Large intestine (tissue), 3 donors: ENCODE measurements at regions not wholly inside any gene's neighbourhood (a gene's known extent, or its start where the extent isn't known, plus 50 kb on each side); places are given as distances from the start of the nearest gene placed in this dataset.

Source experiments
- DNase-seq, 2 donors: peaks; one replicate each; pipeline versions ENCODE4 v3.0.0 to v3.0.0-alpha.2; 2013
- H3K27ac ChIP-seq: one replicate; pipeline ENCODE4 v1.5.1; 2013; ENCODE audit warnings: low read length
- H3K27me3 ChIP-seq: 2 replicates; pipeline ENCODE4 v1.6.1; 2013; ENCODE audit warnings: low read length; ENCODE audit not compliant: control insufficient read depth, insufficient read depth
- H3K36me3 ChIP-seq: 2 replicates; pipeline ENCODE4 v1.6.1; 2013; ENCODE audit warnings: low read length; ENCODE audit not compliant: control insufficient read depth, insufficient read depth
- H3K4me1 ChIP-seq: one replicate; pipeline ENCODE4 v1.6.1; 2013; ENCODE audit warnings: low read length; ENCODE audit not compliant: control insufficient read depth, insufficient read depth
- H3K4me3 ChIP-seq: one replicate; pipeline ENCODE4 v1.5.1; 2013; ENCODE audit warnings: low read length
- H3K9me3 ChIP-seq: one replicate; pipeline ENCODE4 v1.6.1; 2013; ENCODE audit warnings: mild to moderate bottlenecking, low read depth, low read length, moderate library complexity; ENCODE audit not compliant: control insufficient read depth
- WGBS: methylation state at CpG from one replicate; pipeline ENCODE4 v1.1.5; 2013; ENCODE audit warnings: low lambda C conversion rate; ENCODE audit not compliant: insufficient coverage; 5-methylcytosine and 5-hydroxymethylcytosine counted together

GRCh38 chr1:212211371-212211770, 73.8 kb upstream of the PPP2R5A start:
- H3K4me3 ChIP-seq = no peak overlapping the region
- DNase-seq = no peak
- H3K4me1 ChIP-seq = peaks cover 16% of the 10 kb centered on the region
- no peak overlapping the region for H3K27ac ChIP-seq
- WGBS = no CpG with 5 or more reads among the region's 4 CpGs
- H3K9me3 ChIP-seq = no peaks in the 10 kb centered on the region
- no peaks in the 10 kb centered on the region for H3K27me3 ChIP-seq
- no peaks in the 10 kb centered on the region for H3K36me3 ChIP-seq

DNA sequence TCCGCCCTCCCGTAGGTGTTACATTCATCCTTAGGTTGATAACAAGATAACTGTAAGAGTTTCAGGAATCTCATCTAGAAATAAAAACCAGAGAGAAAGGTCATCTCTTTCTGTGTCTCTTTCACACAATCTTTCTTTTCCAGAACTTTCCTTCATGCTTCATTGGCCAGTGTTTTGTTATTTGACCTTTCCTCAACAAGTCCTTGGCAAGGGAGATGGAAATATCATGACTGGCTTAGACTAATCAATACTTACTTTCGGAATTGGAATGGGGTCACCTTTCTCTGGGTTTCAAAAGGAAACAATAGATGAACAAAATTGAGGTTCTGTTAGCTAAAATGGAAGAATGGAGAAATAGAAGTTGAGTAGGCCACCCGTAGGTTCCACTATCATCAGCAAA, 72.9 kb upstream of the PPP2R5A start:
- H3K36me3 ChIP-seq = no peaks in the 10 kb centered on the region
- 100% methylated on average over 1 of the region's 4 CpGs for WGBS
- H3K4me3 ChIP-seq = no peak overlapping the region
- no peaks in the 10 kb centered on the region for H3K9me3 ChIP-seq
- H3K27me3 ChIP-seq = no peaks in the 10 kb centered on the region
- DNase-seq = no peak
- peaks cover 16% of the 10 kb centered on the region for H3K4me1 ChIP-seq
- no peak overlapping the region for H3K27ac ChIP-seq

DNA sequence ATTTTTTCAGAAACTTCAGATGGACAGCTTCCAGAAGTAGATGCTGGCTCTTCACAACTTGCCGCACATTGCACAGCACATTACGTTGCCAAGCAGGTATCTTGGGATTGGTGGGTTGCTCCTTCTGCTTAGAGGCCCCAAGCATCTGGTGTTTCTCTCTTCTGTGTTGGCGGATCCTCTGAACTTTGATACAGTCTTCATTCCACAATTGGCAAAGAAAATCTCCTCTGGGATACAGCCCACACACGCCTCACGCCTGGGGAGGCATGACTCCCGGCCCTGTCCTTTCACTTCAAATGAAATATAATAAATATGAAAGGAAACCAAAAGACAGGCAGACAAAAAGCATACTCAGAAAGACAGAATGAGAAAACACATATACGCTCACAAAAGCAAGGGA, 72.3 kb upstream of the PPP2R5A start:
- H3K9me3 ChIP-seq = no peaks in the 10 kb centered on the region
- no peaks in the 10 kb centered on the region for H3K36me3 ChIP-seq
- no peak for DNase-seq
- H3K4me1 ChIP-seq = peaks cover 16% of the 10 kb centered on the region
- 40% methylated on average over 1 of the region's 7 CpGs for WGBS
- H3K27ac ChIP-seq = no peak overlapping the region
- H3K4me3 ChIP-seq = no peak overlapping the region
- H3K27me3 ChIP-seq = no peaks in the 10 kb centered on the region

DNA sequence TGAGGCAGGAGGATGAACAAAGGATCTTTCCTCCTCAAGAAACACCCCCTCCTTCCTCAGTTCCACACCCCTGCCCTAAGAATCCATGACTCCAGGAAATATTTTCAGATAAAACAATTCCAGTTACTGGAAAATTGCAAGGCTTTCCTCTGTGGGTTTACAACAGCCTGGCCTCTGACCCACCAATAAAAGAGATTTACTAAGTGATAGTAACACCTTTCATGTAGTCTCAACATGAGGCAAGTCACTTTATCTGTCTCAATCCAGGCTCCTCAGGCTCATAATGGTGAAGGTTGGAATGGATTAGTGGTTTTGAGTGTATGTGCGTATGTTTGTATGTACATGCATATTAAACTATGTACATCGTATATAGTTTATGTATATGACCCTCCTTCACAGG, 71.4 kb upstream of the PPP2R5A start:
- WGBS = no CpG with 5 or more reads among the region's 2 CpGs
- H3K36me3 ChIP-seq = no peaks in the 10 kb centered on the region
- peak overlapping the region; percentile 56 for H3K27ac ChIP-seq
- H3K27me3 ChIP-seq = no peaks in the 10 kb centered on the region
- peaks cover 16% of the 10 kb centered on the region for H3K4me1 ChIP-seq
- peak; percentile 67 to 87 for DNase-seq
- no peaks in the 10 kb centered on the region for H3K9me3 ChIP-seq
- no peak overlapping the region for H3K4me3 ChIP-seq

GRCh38 chr1:212214325-212214724, 70.9 kb upstream of the PPP2R5A start:
- Histone ChIP-seq H3K4me3 (no peak overlapping the region), H3K36me3 (no peaks in the 10 kb centered on the region), H3K9me3 (no peaks in the 10 kb centered on the region), H3K27me3 (no peaks in the 10 kb centered on the region), H3K4me1 (peaks cover 16% of the 10 kb centered on the region), H3K27ac (peak overlapping the region; percentile 56)
- WGBS = no CpG with 5 or more reads among the region's 1 CpG
- peak in 1 of 2 donors; percentile 61 for DNase-seq

GRCh38 chr1:212215910-212216309, 69.3 kb upstream of the PPP2R5A start:
- Histone ChIP-seq H3K27ac (no peak overlapping the region), H3K4me1 (peaks cover 24% of the 10 kb centered on the region), H3K4me3 (no peak overlapping the region), H3K36me3 (no peaks in the 10 kb centered on the region), H3K9me3 (no peaks in the 10 kb centered on the region), H3K27me3 (no peaks in the 10 kb centered on the region)
- WGBS = no CpG with 5 or more reads among the region's 3 CpGs
- no peak for DNase-seq

GRCh38 chr1:212217633-212218032, 67.6 kb upstream of the PPP2R5A start:
- Histone ChIP-seq H3K4me3 (no peak overlapping the region), H3K27ac (no peak overlapping the region), H3K4me1 (peaks cover 24% of the 10 kb centered on the region), H3K9me3 (no peaks in the 10 kb centered on the region), H3K27me3 (no peaks in the 10 kb centered on the region), H3K36me3 (no peaks in the 10 kb centered on the region)
- no CpG with 5 or more reads among the region's 3 CpGs for WGBS
- no peak for DNase-seq

DNA sequence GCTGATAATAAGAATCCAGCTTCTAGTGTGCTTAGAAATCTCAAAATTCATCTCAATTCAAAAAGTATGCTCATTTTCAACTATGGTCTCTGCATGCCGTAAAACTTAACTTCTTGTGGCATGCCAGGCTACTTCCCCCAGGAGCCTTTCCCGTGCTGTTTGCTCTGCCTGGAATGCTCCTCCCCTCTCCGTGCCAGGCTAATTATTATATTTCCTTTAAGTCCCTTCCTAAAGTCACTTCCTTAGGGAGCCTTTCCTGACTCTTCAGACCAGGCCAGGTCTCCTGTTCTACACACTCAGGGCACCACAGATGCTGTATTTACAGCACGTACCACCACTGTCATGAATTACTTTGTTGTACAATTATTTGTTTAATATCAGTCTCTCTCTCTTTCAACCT, 67.1 kb upstream of the PPP2R5A start:
- Histone ChIP-seq H3K9me3 (no peaks in the 10 kb centered on the region), H3K4me3 (no peak overlapping the region), H3K36me3 (no peaks in the 10 kb centered on the region), H3K4me1 (peaks cover 24% of the 10 kb centered on the region), H3K27ac (no peak overlapping the region), H3K27me3 (no peaks in the 10 kb centered on the region)
- DNase-seq = no peak
- 75% methylated on average over 1 of the region's 4 CpGs for WGBS

GRCh38 chr1:212218911-212219310, 66.3 kb upstream of the PPP2R5A start:
- H3K27me3 ChIP-seq = no peaks in the 10 kb centered on the region
- H3K36me3 ChIP-seq = no peaks in the 10 kb centered on the region
- no peak overlapping the region for H3K4me3 ChIP-seq
- peaks cover 22% of the 10 kb centered on the region for H3K4me1 ChIP-seq
- no peak for DNase-seq
- H3K9me3 ChIP-seq = no peaks in the 10 kb centered on the region
- 80% methylated on average over 1 of the region's 2 CpGs for whole genome bisulfite sequencing
- H3K27ac ChIP-seq = no peak overlapping the region

GRCh38 chr1:212219679-212220463, 65.3 kb upstream of the PPP2R5A start:
- H3K27ac ChIP-seq = no peak overlapping the region
- H3K4me1 ChIP-seq = peaks cover 12% of the 10 kb centered on the region
- WGBS = 23% methylated on average over 2 of the region's 8 CpGs
- no peak for DNase-seq
- no peaks in the 10 kb centered on the region for H3K27me3 ChIP-seq
- no peaks in the 10 kb centered on the region for H3K36me3 ChIP-seq
- H3K9me3 ChIP-seq = no peaks in the 10 kb centered on the region
- no peak overlapping the region for H3K4me3 ChIP-seq

DNA sequence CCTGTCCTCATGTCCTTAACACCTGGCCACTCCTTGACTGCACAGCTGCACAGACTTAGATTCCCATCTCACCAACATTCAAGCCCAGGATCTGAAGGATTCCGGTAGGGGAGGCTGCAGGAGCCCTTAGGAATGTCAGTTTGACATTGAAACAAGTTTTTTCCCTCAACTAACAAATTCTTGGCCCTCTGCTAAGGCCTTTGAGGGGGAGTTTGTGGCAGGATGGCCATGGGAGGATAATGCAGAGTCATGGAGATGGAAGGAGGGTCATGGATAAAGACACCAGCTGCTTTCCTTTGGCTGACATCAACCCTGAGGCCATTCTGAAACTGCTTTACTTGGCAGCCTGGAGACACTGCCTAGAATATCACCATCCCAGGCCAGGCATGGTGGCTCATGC, 63.4 kb upstream of the PPP2R5A start:
- Histone ChIP-seq H3K27ac (no peak overlapping the region), H3K27me3 (no peaks in the 10 kb centered on the region), H3K36me3 (no peaks in the 10 kb centered on the region), H3K9me3 (no peaks in the 10 kb centered on the region), H3K4me3 (no peak overlapping the region), H3K4me1 (peaks cover 7% of the 10 kb centered on the region)
- no CpG with 5 or more reads among the region's 1 CpG for WGBS
- no peak for DNase-seq
